Uterus (tissue), 2 donors: ENCODE measurements at regions not wholly inside any gene's neighbourhood (a gene's known extent, or its start where the extent isn't known, plus 50 kb on each side); places are given as distances from the start of the nearest gene placed in this dataset.

Experiments used
- POLR2A ChIP-seq, 2 donors: fragments of 450-650 bp; IDR thresholded peaks; one replicate each; pipeline ENCODE4 v1.6.1; 2016; ENCODE audit warnings: antibody characterized with exemption in 2 of 2, mild to moderate bottlenecking in 1 of 2, moderate library complexity in 1 of 2
- TF ChIP-seq, protein P1 (sequence below), 4 experiments: fragments of 200-600 bp in 2 of 4; fragments of 450-650 bp in 2 of 4; sonication (generic) in 2 of 4; IDR thresholded peaks; one replicate each; pipeline ENCODE4 v1.5.1; 2016 to 2019; ENCODE audit warnings: antibody characterized with exemption in 4 of 4, mild to moderate bottlenecking in 2 of 4, moderate library complexity in 1 of 4

DNA sequence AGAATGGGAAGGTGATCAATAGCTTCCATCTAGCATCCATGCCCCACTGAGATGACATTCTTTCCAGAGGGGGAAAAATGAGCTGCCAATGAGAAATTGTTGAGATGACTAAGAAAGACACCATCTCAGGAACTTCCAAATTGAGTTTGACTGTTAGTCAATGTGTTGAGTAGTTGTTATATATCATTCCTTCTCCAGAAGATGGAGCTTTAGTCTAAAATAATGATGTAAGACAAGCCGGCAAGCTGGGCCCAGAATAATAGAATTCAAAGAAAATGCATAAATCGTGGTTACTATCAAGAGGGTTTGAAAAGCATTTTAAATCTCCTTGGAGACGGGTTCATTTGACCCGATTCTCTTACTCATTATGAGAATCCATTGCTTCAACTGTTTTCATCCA is 71.0 kb upstream of the ATF7IP2 start:
- TF ChIP-seq, protein P1, sequence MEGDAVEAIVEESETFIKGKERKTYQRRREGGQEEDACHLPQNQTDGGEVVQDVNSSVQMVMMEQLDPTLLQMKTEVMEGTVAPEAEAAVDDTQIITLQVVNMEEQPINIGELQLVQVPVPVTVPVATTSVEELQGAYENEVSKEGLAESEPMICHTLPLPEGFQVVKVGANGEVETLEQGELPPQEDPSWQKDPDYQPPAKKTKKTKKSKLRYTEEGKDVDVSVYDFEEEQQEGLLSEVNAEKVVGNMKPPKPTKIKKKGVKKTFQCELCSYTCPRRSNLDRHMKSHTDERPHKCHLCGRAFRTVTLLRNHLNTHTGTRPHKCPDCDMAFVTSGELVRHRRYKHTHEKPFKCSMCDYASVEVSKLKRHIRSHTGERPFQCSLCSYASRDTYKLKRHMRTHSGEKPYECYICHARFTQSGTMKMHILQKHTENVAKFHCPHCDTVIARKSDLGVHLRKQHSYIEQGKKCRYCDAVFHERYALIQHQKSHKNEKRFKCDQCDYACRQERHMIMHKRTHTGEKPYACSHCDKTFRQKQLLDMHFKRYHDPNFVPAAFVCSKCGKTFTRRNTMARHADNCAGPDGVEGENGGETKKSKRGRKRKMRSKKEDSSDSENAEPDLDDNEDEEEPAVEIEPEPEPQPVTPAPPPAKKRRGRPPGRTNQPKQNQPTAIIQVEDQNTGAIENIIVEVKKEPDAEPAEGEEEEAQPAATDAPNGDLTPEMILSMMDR (IDR thresholded peaks at IDR 0.05): peak in 1 of 4 experiments; percentile 9
- TF ChIP-seq POLR2A (IDR thresholded peaks at IDR 0.05): no peak
